Epithelial cell of esophagus (primary cell): ENCODE measurements at regions not wholly inside any gene's neighbourhood (a gene's known extent, or its start where the extent isn't known, plus 50 kb on each side); places are given as distances from the start of the nearest gene placed in this dataset.

Experiments
- DNase-seq: peaks from one replicate; pipeline ENCODE4 v3.0.0; 2010; ENCODE audit warnings: low read depth
- H3K4me3 ChIP-seq: 2 replicates; pipeline ENCODE4 v1.5.1; 2011; ENCODE audit warnings: mild to moderate bottlenecking, low read length, control low read depth
- TF ChIP-seq, protein P1 (sequence below): IDR thresholded peaks from 2 replicates; pipeline ENCODE4 v1.5.1; 2011; ENCODE audit warnings: low read depth, mild to moderate bottlenecking, low read length, control low read depth, inconsistent platforms; ENCODE audit not compliant: insufficient read depth; ENCODE audit errors: missing control alignments

DNA sequence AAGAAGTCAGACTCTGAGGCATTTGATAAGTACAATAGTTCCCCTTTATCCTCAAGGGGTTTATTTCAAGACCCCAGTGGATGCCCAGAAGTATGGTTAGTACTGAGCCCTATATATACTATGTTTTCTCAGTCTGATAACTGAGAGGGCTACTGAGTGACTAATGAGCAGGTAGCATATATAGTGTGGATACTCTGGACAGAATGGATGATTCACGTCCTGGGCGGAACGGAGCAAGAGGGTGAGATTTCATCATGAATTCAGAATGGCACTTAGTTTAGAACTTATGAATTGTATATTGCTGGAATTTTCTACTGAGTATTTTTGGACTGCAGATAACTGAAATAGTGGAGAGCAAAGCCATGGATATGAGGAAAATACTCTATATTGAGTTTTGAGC, 457.6 kb downstream of the PLK2 start:
- DNase-seq: peak; percentile 90
- TF ChIP-seq, protein P1, sequence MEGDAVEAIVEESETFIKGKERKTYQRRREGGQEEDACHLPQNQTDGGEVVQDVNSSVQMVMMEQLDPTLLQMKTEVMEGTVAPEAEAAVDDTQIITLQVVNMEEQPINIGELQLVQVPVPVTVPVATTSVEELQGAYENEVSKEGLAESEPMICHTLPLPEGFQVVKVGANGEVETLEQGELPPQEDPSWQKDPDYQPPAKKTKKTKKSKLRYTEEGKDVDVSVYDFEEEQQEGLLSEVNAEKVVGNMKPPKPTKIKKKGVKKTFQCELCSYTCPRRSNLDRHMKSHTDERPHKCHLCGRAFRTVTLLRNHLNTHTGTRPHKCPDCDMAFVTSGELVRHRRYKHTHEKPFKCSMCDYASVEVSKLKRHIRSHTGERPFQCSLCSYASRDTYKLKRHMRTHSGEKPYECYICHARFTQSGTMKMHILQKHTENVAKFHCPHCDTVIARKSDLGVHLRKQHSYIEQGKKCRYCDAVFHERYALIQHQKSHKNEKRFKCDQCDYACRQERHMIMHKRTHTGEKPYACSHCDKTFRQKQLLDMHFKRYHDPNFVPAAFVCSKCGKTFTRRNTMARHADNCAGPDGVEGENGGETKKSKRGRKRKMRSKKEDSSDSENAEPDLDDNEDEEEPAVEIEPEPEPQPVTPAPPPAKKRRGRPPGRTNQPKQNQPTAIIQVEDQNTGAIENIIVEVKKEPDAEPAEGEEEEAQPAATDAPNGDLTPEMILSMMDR: no peak

DNA sequence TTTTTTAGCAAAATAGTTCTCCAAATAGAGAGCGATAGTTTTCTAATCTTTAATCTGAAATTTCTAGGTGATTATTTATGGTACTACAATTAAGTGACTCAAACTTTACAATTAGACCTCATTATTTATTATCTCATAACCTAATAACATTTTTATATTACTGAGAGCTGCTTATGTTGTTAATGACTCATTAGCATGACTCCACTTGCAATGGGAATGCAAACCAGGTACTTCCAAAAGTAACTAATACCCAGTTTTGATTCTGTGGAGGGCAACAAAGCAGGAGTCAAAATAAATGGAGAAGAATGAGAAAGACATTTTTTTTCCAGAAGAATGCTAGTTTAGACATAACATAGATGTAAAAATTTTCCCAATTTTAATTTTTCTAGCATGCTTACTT, 466.0 kb downstream of the PLK2 start:
- TF ChIP-seq, protein P1: no peak

More for the DNA sequence above, 457.6 kb downstream of the PLK2 start:
- H3K4me3 ChIP-seq: no peak overlapping the region

DNA sequence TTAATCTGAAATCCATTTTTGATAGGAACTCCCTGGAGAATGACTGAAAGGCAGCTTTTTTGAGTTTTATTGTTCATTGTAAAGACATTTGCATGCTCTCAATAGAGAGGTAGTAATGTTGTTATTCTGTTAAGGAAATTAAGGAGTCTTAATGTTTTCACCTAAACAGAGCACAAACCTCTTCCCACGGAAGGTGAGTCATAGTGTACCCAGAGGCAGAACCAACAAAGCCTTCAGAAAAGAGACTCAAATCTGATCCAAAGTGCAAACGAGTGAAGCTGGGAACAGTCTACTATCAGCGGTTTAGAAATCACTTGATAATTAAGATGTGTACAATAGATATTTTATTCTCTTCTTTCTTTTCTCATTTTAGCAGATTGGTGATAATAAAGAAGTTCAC, 470.5 kb downstream of the PLK2 start:
- no peak overlapping the region for H3K4me3 ChIP-seq
- peak; percentile 71 for DNase-seq
- TF ChIP-seq, protein P1: no peak

More for the DNA sequence above, 466.0 kb downstream of the PLK2 start:
- no peak overlapping the region for H3K4me3 ChIP-seq
- peak; percentile 57 for DNase-seq

DNA sequence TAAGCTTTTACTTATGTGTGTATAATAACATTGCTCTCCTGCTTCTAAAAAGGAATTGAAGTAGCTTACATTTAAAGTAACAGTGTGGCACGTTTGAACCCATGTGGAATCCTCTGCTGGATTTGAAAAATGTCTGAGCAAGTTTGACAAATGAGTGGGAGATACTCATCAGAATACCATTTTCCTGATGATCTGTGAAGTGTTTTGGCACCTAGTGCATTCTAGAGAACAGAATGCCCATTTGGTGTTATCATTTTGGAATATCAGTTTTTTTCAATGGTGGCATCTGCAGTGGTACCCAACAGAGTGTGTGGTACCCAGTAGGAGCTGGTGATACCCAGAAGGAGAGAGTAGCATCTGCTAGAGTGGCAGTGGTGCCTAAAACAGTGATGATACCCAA, 471.1 kb downstream of the PLK2 start:
- H3K4me3 ChIP-seq: no peak overlapping the region
- no peak for DNase-seq
- TF ChIP-seq, protein P1: no peak

DNA sequence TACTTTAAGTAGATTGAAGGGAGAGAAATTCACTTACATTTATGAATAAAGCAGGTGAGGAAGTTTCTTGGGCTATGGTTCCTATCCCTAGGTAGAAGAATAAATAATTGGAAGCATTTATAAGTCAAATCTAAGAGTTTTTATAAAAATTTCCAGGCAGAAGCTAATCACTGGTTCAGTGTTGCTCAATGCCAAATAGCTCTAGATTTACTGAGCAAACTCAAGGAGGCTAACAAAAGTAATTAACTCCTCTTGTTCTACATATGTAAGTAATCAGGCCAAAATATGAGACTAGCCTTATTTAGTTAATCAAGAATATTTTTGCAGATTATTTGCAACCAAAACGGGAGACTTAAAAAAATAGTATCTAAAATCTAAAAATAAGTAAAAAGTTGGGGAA, 472.3 kb downstream of the PLK2 start:
- DNase-seq: no peak
- H3K4me3 ChIP-seq: no peak overlapping the region
- TF ChIP-seq, protein P1: no peak

DNA sequence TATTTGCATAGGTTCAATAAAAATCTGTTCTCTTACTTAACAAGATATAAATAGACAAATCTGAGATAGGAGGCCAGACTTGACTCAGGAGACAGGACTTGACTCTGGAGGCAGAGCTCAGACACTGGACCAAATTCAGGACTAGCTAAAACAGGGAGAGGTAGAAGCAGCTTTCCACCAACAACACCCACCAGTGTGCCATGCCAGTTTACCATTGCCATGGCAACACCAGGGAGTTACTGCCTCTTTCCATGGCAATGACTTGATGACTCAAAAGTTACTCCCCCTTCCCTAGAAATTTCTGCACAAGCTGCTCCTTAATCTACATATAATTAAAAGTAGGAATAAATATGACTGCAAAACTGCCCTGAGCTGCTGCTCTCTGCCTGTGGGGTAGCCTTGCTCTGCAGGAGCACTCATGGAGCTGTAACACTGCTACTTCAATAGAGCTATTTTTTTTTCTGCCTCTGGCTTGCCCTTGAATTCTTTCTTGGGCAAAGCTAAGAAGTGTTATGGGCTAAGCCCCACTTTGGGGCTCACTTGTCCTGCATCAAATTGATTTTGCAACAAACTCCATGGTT, 473.0 kb downstream of the PLK2 start:
- TF ChIP-seq, protein P1: no peak
- DNase-seq: peak; percentile 12
- H3K4me3 ChIP-seq: no peak overlapping the region

DNA sequence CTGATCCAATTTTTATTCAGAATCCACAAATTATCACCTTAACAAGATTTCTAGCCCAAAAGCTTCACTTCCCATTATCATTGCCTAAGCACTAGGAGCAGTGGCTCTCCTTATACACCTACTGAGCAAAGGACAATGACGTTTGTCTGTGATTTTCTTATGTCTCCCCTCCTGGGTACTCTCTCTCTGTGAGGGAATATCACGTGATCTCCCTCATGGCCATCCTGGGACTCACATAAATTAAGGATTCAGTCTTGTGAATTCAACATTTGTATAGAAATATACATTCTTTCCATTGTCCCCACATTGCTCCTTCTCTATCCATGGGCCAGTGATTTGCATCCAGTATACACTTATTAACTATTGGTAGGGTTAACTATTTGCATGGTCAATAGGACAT, 476.5 kb downstream of the PLK2 start:
- TF ChIP-seq, protein P1: no peak
- no peak overlapping the region for H3K4me3 ChIP-seq
- no peak for DNase-seq
